ENCODE measurements at regions not wholly inside any gene's neighbourhood (a gene's known extent, or its start where the extent isn't known, plus 50 kb on each side); places are given as distances from the start of the nearest gene placed in this dataset.

DNA sequence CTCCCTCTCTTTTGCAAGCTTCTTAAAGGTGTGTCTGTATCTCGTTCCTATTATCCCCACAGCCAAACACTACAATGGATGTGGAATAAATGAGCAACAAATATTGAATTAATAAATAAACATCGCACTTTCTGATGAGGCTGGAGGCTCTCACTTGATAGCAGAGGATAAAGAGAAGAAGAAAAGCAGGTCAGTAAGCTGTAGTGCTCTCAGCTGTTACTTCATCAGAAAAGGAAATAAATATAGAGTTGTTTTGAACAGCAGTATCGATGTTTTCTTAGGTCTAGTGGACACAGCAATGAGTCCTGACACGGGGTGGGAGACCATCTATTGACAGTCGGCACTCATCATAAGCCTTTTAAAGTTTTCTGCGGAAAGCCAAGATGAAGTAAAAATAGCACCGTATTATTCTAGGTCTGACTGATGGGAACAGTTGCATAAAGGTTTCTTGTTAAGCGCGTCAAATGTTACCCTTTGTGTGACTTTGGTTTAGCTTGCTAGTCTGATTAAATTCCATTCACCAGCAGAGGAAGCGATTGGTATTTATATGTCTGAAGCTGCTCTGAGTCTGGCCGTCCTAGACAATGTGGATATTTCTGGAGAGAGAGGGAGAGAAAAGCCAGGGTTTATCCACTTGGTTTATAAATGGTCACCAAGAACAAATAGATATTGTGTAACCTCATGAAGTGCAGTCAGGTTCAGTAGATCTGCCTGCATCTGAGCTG, 646.1 kb downstream of the CDH11 start:
- Histone ChIP-seq H3K27ac (ENCODE audit: low read depth, low read length) (no peak overlapping the region), H3K36me3 (ENCODE audit: insufficient read depth, low read length) (no peaks in the 10 kb centered on the region), H3K27me3 (ENCODE audit: insufficient read depth, low read length, poor library complexity, severe bottlenecking) (no peaks in the 10 kb centered on the region), H3K4me3 (ENCODE audit: low read length) (no peak overlapping the region), H3K4me1 (ENCODE audit: insufficient read depth, low read length) (no peaks in the 10 kb centered on the region), H3K9me3 (ENCODE audit: low read length) (no peaks in the 10 kb centered on the region)
- Mint-ChIP-seq H3K4me3 (no peak overlapping the region), H3K27ac (no peak overlapping the region), H3K9me3 (peaks cover 2 to 55% (median 13%) of the 10 kb centered on the region in 5 donors), H3K4me1 (no peaks in the 10 kb centered on the region), H3K36me3 (no peaks in the 10 kb centered on the region), H3K27me3 (no peaks in the 10 kb centered on the region)
- no peak for DNase-seq
- ChIA-PET CTCF (no interaction called here), POLR2A (no interaction called here)

DNA sequence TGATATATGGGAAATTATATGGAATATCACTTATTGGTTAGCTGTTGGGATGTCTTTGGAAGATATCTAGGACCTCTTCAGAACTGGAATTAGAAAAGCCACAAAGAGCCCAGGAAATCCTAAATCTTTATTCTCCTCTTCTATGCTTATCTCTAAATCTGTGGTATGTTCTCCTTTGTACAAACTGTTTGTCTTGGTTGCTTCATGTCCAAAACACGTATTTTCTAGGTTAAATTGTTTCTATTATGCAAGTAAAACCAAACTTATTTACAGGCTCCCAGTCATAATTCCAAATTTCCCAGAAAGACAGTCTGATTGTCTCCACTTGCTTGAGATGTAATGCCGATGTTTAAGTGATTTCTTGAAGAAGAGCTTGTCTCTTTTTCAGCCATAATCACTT, 650.9 kb downstream of the CDH11 start:
- Mint-ChIP-seq H3K4me3 (no peak overlapping the region), H3K27me3 (no peaks in the 10 kb centered on the region), H3K36me3 (no peaks in the 10 kb centered on the region), H3K9me3 (peaks cover 12 to 39% (median 16%) of the 10 kb centered on the region in 5 donors), H3K4me1 (no peaks in the 10 kb centered on the region), H3K27ac (no peak overlapping the region)
- ChIA-PET CTCF (no interaction called here), POLR2A (no interaction called here)
- H3K4me3 ChIP-seq (ENCODE audit: low read length), result no peak overlapping the region
- no peaks in the 10 kb centered on the region for H3K4me1 ChIP-seq (ENCODE audit: insufficient read depth, low read length)
- no peaks in the 10 kb centered on the region for H3K27me3 ChIP-seq (ENCODE audit: insufficient read depth, low read length, poor library complexity, severe bottlenecking)
- H3K9me3 ChIP-seq (ENCODE audit: low read length), result no peaks in the 10 kb centered on the region
- no peak overlapping the region for H3K27ac ChIP-seq (ENCODE audit: low read depth, low read length)
- no peaks in the 10 kb centered on the region for H3K36me3 ChIP-seq (ENCODE audit: insufficient read depth, low read length)
- no peak for DNase-seq

DNA sequence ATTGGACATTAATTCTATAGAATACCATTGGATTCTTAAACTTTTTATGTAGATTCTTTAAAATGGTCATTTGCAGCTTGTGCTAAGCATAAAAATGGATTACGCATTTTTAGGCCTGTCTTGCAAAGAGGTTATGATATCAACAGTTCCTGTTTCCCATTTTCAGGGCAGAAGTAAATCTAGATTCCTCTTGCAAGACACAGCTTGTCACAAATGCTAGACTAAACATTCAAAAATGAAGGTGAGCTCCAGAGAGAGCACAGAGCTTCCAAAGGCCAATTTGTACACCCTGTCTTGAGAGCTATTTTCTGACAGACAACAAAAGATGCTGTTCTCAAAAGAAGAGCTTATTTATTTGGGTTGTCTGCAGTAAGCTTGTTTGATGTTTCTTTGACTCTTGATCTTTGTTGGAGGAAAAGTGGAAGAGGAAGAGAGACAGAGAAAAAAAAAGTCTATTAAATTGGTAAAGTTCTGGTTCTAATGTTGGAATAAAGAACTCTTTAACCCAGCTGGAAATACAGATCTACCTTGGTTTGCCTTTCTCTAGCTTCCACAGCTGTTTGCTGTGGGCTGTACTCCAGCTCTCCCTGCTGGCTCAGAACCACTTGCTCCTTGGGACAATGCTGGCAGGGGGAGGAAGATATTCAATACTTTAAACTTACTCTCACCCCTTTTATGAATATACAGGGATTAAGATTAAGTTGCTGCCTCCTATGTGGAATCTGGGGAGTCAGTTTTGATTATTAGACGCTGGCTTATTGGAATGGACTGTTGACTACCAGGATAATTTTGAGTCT, 651.8 kb downstream of the CDH11 start:
- Mint-ChIP-seq H3K4me3 (no peak overlapping the region), H3K36me3 (no peaks in the 10 kb centered on the region), H3K9me3 (peaks cover 13 to 37% (median 19%) of the 10 kb centered on the region in 5 donors), H3K27me3 (no peaks in the 10 kb centered on the region), H3K4me1 (no peaks in the 10 kb centered on the region), H3K27ac (no peak overlapping the region)
- H3K4me1 ChIP-seq (ENCODE audit: insufficient read depth, low read length), result no peaks in the 10 kb centered on the region
- no peak for DNase-seq
- no peaks in the 10 kb centered on the region for H3K9me3 ChIP-seq (ENCODE audit: low read length)
- H3K27ac ChIP-seq (ENCODE audit: low read depth, low read length), result no peak overlapping the region
- no peaks in the 10 kb centered on the region for H3K36me3 ChIP-seq (ENCODE audit: insufficient read depth, low read length)
- H3K4me3 ChIP-seq (ENCODE audit: low read length), result no peak overlapping the region
- ChIA-PET CTCF (no interaction called here), POLR2A (no interaction called here)
- H3K27me3 ChIP-seq (ENCODE audit: insufficient read depth, low read length, poor library complexity, severe bottlenecking), result no peaks in the 10 kb centered on the region

DNA sequence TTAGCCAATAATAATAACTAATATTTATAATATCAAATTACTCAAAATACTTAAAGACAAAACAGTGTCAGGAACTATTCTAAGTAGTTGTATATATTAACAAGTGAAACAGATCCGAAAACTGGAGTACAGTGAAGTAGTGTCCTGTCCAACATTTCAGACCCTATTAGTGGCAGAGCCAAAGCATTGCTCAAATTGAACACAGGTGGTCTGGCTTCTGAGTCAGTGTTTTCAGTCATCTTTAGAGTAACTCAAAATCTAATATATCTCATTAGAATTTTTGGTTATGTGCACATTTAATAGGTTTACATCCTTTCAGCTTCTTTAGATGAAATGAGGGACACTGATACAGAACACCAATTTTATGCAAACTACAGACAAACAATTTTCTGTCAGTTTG, 652.5 kb downstream of the CDH11 start:
- Mint-ChIP-seq H3K4me1 (no peaks in the 10 kb centered on the region), H3K9me3 (peaks cover 13 to 43% (median 18%) of the 10 kb centered on the region in 5 donors), H3K27me3 (no peaks in the 10 kb centered on the region), H3K36me3 (no peaks in the 10 kb centered on the region), H3K27ac (no peak overlapping the region), H3K4me3 (no peak overlapping the region)
- H3K27ac ChIP-seq (ENCODE audit: low read depth, low read length), result no peak overlapping the region
- H3K4me1 ChIP-seq (ENCODE audit: insufficient read depth, low read length), result no peaks in the 10 kb centered on the region
- no peaks in the 10 kb centered on the region for H3K9me3 ChIP-seq (ENCODE audit: low read length)
- no peaks in the 10 kb centered on the region for H3K36me3 ChIP-seq (ENCODE audit: insufficient read depth, low read length)
- no peak for DNase-seq
- H3K4me3 ChIP-seq (ENCODE audit: low read length), result no peak overlapping the region
- CTCF ChIA-PET, result no interaction called here
- POLR2A ChIA-PET, result no interaction called here
- no peaks in the 10 kb centered on the region for H3K27me3 ChIP-seq (ENCODE audit: insufficient read depth, low read length, poor library complexity, severe bottlenecking)

DNA sequence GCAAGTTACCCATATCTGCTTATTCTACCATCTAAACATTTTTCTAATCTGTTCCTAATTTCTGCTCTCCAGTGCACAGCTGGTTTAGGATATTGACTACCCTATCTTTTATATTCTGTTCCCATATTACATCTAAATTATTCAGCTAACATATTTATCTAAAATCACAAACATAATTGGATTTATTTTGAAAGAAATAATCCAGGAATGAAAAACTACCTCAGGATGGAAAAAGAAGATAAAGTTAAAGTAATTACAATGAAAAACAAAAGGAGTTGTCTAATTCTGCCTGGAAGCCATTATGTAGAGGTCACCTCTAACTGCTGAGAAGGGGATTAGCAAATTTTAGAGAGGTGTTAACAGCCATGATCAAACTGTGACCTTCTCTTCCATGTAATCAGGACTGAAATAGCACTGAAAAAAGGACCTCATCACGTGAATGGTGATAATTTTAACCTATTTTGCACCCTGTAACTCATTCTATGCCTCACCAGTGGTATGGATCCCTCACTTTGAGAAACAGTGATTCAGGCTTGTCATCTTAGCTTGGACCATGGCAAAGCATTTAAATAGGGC, 653.3 kb downstream of the CDH11 start:
- ChIA-PET POLR2A (no interaction called here), CTCF (no interaction called here)
- Histone ChIP-seq H3K36me3 (ENCODE audit: insufficient read depth, low read length) (no peaks in the 10 kb centered on the region), H3K27ac (ENCODE audit: low read depth, low read length) (no peak overlapping the region), H3K4me1 (ENCODE audit: insufficient read depth, low read length) (no peaks in the 10 kb centered on the region), H3K9me3 (ENCODE audit: low read length) (no peaks in the 10 kb centered on the region), H3K4me3 (ENCODE audit: low read length) (no peak overlapping the region), H3K27me3 (ENCODE audit: insufficient read depth, low read length, poor library complexity, severe bottlenecking) (no peaks in the 10 kb centered on the region)
- Mint-ChIP-seq H3K4me1 (no peaks in the 10 kb centered on the region), H3K4me3 (no peak overlapping the region), H3K9me3 (peaks cover 17 to 43% (median 19%) of the 10 kb centered on the region in 5 donors), H3K36me3 (no peaks in the 10 kb centered on the region), H3K27ac (no peak overlapping the region), H3K27me3 (no peaks in the 10 kb centered on the region)
- DNase-seq, result no peak

DNA sequence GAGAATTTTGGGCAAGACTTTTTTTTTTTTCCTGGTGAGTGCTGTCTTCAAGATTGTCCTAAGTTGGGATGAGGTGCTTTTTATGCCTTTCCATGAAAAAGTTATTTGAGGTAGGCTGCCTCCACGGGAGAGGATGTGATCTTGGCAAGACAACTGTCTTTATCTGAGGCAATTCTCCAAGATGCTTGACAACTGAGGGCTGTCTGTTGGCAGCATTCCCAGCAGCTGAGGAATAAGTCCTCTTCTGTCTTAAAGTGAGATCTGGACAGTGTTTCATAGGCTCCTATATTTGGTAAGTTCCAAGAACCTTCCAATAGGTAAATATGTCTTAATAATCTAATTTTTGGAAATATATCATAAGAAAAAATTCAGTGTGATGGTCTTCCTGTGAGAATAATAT, 662.0 kb downstream of the CDH11 start:
- Histone ChIP-seq H3K9me3 (ENCODE audit: low read length) (no peaks in the 10 kb centered on the region), H3K4me1 (ENCODE audit: insufficient read depth, low read length) (no peaks in the 10 kb centered on the region), H3K36me3 (ENCODE audit: insufficient read depth, low read length) (no peaks in the 10 kb centered on the region), H3K27me3 (ENCODE audit: insufficient read depth, low read length, poor library complexity, severe bottlenecking) (no peaks in the 10 kb centered on the region), H3K4me3 (ENCODE audit: low read length) (no peak overlapping the region), H3K27ac (ENCODE audit: low read depth, low read length) (no peak overlapping the region)
- H3K4me1 Mint-ChIP-seq, result no peaks in the 10 kb centered on the region
- CTCF ChIA-PET, result no interaction called here
- no peaks in the 10 kb centered on the region for H3K27me3 Mint-ChIP-seq
- no peak for DNase-seq
- no peak overlapping the region for H3K4me3 Mint-ChIP-seq
- POLR2A ChIA-PET, result no interaction called here
- peaks cover 12 to 51% (median 20%) of the 10 kb centered on the region in 5 donors for H3K9me3 Mint-ChIP-seq
- no peaks in the 10 kb centered on the region for H3K36me3 Mint-ChIP-seq
- H3K27ac Mint-ChIP-seq, result no peak overlapping the region

DNA sequence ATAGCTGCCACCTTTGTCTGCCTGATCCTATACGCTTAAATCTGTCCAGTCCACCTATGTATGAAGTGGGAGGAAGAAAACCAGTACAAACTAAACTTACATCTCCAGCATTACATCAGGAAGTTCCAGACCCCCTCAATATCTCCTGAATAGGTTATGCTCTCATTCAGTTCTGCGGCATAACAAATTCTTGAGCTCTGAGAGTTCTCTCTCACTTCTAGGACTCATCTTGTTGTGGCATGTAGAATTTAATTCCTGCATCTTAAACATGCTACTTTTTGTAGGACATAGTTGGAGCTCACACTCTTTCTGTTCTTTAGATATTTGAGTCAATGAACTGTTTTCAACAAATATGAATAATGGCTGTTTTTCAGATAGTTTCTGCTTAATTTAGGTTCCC, 662.5 kb downstream of the CDH11 start:
- Mint-ChIP-seq H3K4me1 (no peaks in the 10 kb centered on the region), H3K4me3 (no peak overlapping the region), H3K27me3 (no peaks in the 10 kb centered on the region), H3K36me3 (no peaks in the 10 kb centered on the region), H3K9me3 (peaks cover 15 to 51% (median 23%) of the 10 kb centered on the region in 5 donors), H3K27ac (no peak overlapping the region)
- ChIA-PET POLR2A (no interaction called here), CTCF (no interaction called here)
- no peak overlapping the region for H3K4me3 ChIP-seq (ENCODE audit: low read length)
- H3K27me3 ChIP-seq (ENCODE audit: insufficient read depth, low read length, poor library complexity, severe bottlenecking), result no peaks in the 10 kb centered on the region
- H3K36me3 ChIP-seq (ENCODE audit: insufficient read depth, low read length), result no peaks in the 10 kb centered on the region
- H3K9me3 ChIP-seq (ENCODE audit: low read length), result no peaks in the 10 kb centered on the region
- no peak for DNase-seq
- no peaks in the 10 kb centered on the region for H3K4me1 ChIP-seq (ENCODE audit: insufficient read depth, low read length)
- no peak overlapping the region for H3K27ac ChIP-seq (ENCODE audit: low read depth, low read length)

DNA sequence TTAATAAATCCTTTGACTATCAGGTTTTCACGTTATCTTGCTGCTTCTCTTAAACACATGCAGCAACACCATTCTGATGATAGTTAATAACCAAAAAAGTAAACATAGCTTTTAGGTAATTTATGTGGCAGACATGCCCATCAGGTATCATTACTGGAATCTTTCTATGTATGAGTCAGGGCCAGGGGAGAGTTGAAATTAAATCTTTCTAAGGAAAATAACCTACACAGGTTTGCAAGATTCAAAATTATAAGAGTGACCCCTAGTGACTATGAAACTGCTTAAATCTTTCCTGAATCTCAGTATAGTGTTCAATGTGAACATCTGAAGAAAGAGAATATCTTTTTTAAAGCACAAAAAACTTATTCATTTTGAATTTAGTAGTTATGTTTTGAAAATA, 666.6 kb downstream of the CDH11 start:
- no peaks in the 10 kb centered on the region for H3K36me3 ChIP-seq (ENCODE audit: insufficient read depth, low read length)
- DNase-seq, result no peak
- peaks cover 15 to 51% (median 19%) of the 10 kb centered on the region in 5 donors for H3K9me3 Mint-ChIP-seq
- no peak overlapping the region for H3K4me3 Mint-ChIP-seq
- no peaks in the 10 kb centered on the region for H3K36me3 Mint-ChIP-seq
- no peaks in the 10 kb centered on the region for H3K27me3 ChIP-seq (ENCODE audit: insufficient read depth, low read length, poor library complexity, severe bottlenecking)
- no peaks in the 10 kb centered on the region for H3K9me3 ChIP-seq (ENCODE audit: low read length)
- no peak overlapping the region for H3K4me3 ChIP-seq (ENCODE audit: low read length)
- H3K27ac ChIP-seq (ENCODE audit: low read depth, low read length), result no peak overlapping the region
- H3K4me1 Mint-ChIP-seq, result no peaks in the 10 kb centered on the region
- ChIA-PET POLR2A (no interaction called here), CTCF (no interaction called here)
- no peak overlapping the region for H3K27ac Mint-ChIP-seq
- no peaks in the 10 kb centered on the region for H3K4me1 ChIP-seq (ENCODE audit: insufficient read depth, low read length)
- no peaks in the 10 kb centered on the region for H3K27me3 Mint-ChIP-seq

All from CD8-positive, alpha-beta memory T cell (primary cell).